Stomach (tissue), 8 donors: ENCODE measurements at regions not wholly inside any gene's neighbourhood (a gene's known extent, or its start where the extent isn't known, plus 50 kb on each side); places are given as distances from the start of the nearest gene placed in this dataset.
"Not testable (repeated sequence)": the region's sequence is repeated elsewhere in the genome, so short reads cannot be mapped to it uniquely, and the experiment has no call there.

Source experiments
- DNase-seq, 2 donors: peaks; one replicate each; pipeline versions ENCODE4 v3.0.0 to v3.0.0-alpha.2; 2013 to 2019
- H3K27ac ChIP-seq, 5 donors: fragments of 200-600 bp in 4 of 5; sonication (generic) in 4 of 5; one replicate each; pipeline ENCODE4 v1.5.1; 2013 to 2019; ENCODE audit warnings: mild to moderate bottlenecking in 1 of 5, moderate library complexity in 1 of 5
- H3K27me3 ChIP-seq, 3 donors: fragments of 200-600 bp; sonication (generic); one replicate each; pipeline ENCODE4 v1.5.1; 2017 to 2019; ENCODE audit warnings: mixed run types in 1 of 3
- H3K36me3 ChIP-seq, 4 donors: fragments of 200-600 bp; sonication (generic); 1 replicate in 3 of 4; 2 replicates in 1 of 4; pipeline ENCODE4 v1.5.1; 2016 to 2019
- H3K4me1 ChIP-seq, 4 donors: fragments of 200-600 bp; sonication (generic); one replicate each; pipeline ENCODE4 v1.5.1; 2016 to 2019
- H3K4me3 ChIP-seq, 4 donors: fragments of 200-600 bp; sonication (generic) in 3 of 4; one replicate each; pipeline ENCODE4 v1.5.1; 2016 to 2019; ENCODE audit warnings: mild to moderate bottlenecking in 1 of 4
- H3K9me3 ChIP-seq, 4 donors: fragments of 200-600 bp; sonication (generic); one replicate each; pipeline ENCODE4 v1.5.1; 2016 to 2019
- EP300 ChIP-seq: sonication (generic); formaldehyde crosslinking; IDR thresholded peaks from one replicate; pipeline ENCODE4 v1.6.1; 2017; ENCODE audit warnings: antibody characterized with exemption
- POLR2A ChIP-seq, 4 donors: fragments of 450-650 bp; IDR thresholded peaks; one replicate each; pipeline ENCODE4 v1.6.1; 2016; ENCODE audit warnings: antibody characterized with exemption in 4 of 4, control low read depth in 2 of 4, mild to moderate bottlenecking in 1 of 4, moderate library complexity in 1 of 4
- POLR2AphosphoS5 ChIP-seq, 3 donors: sonication (generic); formaldehyde crosslinking; IDR thresholded peaks; one replicate each; pipeline ENCODE4 v1.6.1; 2016; ENCODE audit warnings: antibody characterized with exemption in 3 of 3
- WGBS, 5 donors: extraction: QIAGEN DNeasy Blood & Tissue Kit in 3 of 5; methylation state at CpG; one replicate each; pipeline versions ENCODE4 v1.1.5 to v1.1.7; 2013 to 2018; 5-methylcytosine and 5-hydroxymethylcytosine counted together
- intact Hi-C: fragments of 100-400 bp; cut with DNase I; formaldehyde crosslinking; loops from one replicate; pipeline ENCODE4 v1.15.1; 2023; ENCODE audit warnings: low total_unique reads
- TF ChIP-seq, protein P1 (sequence below), 7 experiments: fragments of 450-650 bp in 4 of 7; fragments of 200-600 bp in 3 of 7; sonication (generic) in 3 of 7; IDR thresholded peaks; one replicate each; pipeline ENCODE4 v1.5.1; 2016 to 2019; ENCODE audit warnings: antibody characterized with exemption in 7 of 7, control low read depth in 2 of 7, mild to moderate bottlenecking in 1 of 7
- donor health status: healthy with polysubstance abuse.
- donor health status: Bipolar disorder and iron deficiency.
- donor health status: healthy.

DNA sequence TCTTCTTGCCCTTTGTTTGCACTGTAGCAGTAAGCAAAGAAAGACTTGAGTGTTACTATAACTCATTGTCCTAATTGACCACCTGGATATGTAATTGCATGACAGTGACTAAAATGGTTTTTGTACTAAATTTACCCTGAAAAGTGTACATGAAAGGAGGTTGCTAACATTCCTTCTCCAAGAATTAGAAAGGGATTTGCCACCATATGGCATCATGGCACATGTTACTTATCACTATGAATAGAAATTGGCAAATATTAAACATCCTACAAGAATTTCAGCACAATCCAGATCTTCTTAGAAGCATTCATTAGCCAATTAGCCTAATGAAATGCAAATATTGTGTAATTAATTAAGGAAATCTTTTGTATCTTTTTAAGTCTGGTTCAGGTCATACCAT is 834.2 kb downstream of the STPG2 start:
- no peak overlapping the region for H3K27ac ChIP-seq
- H3K27me3 ChIP-seq: no peaks in the 10 kb centered on the region
- H3K9me3 ChIP-seq: peaks cover 0 to 8% (median 0%) of the 10 kb centered on the region in 4 donors
- TF ChIP-seq EP300 (no peak), POLR2AphosphoS5 (IDR thresholded peaks at IDR 0.05) (no peak), POLR2A (IDR thresholded peaks at IDR 0.05) (no peak)
- TF ChIP-seq, protein P1, sequence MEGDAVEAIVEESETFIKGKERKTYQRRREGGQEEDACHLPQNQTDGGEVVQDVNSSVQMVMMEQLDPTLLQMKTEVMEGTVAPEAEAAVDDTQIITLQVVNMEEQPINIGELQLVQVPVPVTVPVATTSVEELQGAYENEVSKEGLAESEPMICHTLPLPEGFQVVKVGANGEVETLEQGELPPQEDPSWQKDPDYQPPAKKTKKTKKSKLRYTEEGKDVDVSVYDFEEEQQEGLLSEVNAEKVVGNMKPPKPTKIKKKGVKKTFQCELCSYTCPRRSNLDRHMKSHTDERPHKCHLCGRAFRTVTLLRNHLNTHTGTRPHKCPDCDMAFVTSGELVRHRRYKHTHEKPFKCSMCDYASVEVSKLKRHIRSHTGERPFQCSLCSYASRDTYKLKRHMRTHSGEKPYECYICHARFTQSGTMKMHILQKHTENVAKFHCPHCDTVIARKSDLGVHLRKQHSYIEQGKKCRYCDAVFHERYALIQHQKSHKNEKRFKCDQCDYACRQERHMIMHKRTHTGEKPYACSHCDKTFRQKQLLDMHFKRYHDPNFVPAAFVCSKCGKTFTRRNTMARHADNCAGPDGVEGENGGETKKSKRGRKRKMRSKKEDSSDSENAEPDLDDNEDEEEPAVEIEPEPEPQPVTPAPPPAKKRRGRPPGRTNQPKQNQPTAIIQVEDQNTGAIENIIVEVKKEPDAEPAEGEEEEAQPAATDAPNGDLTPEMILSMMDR (IDR thresholded peaks at IDR 0.05): no peak
- H3K4me3 ChIP-seq: no peak overlapping the region
- H3K4me1 ChIP-seq: no peaks in the 10 kb centered on the region
- intact Hi-C loops: no loop called here
- DNase-seq: no peak
- no peaks in the 10 kb centered on the region for H3K36me3 ChIP-seq

DNA sequence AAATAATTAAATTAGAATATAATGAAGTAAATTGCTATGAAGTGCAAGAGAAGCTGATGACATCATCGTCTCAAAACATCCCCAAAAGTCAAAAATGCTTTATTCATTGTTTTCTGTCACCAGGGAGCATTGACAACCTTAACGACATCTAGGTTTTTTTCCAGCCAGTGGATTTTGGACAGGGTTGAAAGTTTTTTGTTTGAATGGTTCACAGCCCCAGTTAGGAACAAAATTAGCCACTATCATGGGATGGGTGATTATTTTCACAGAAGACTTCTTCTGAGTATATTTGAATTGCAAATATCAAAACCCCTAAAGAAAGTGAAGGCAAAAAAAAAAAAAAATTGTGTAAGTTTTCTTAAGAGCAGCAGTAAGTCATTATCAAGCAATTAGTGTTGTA is 826.1 kb downstream of the STPG2 start:
- H3K4me1 ChIP-seq: no peaks in the 10 kb centered on the region
- TF ChIP-seq POLR2A (IDR thresholded peaks at IDR 0.05) (no peak), POLR2AphosphoS5 (IDR thresholded peaks at IDR 0.05) (no peak), EP300 (no peak)
- TF ChIP-seq, protein P1 (IDR thresholded peaks at IDR 0.05): no peak
- peaks cover 0 to 5% (median 0%) of the 10 kb centered on the region in 4 donors for H3K9me3 ChIP-seq
- H3K27me3 ChIP-seq: no peaks in the 10 kb centered on the region
- DNase-seq: no peak
- no peaks in the 10 kb centered on the region for H3K36me3 ChIP-seq
- intact Hi-C loops: no loop called here
- no peak overlapping the region for H3K27ac ChIP-seq
- 30 to 44% (median 38%) methylated on average over 2 of the region's 2 CpGs for WGBS, 5 donors
- H3K4me3 ChIP-seq: no peak overlapping the region

DNA sequence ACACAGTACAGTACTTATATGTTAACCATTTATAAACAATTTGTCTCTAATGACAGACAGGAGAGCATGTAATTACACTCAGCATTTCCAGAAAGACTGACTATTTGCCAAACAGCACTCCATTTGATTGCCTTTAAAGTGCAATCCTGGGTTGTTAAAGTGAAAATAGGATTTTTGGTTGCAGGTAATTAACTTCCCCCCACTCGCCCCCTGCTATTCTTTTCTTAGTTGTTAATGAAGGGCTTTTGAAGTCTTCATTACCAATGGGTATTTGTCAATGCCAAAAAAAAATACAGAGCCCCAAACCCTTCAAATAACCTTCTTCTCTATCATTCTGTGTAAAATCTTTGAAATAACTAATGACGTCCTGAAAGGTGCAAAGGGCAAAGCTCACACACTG is 825.6 kb downstream of the STPG2 start:
- Histone ChIP-seq H3K27ac (no peak overlapping the region), H3K9me3 (peaks cover 0 to under 1% (median 0%) of the 10 kb centered on the region in 4 donors), H3K4me1 (no peaks in the 10 kb centered on the region), H3K27me3 (no peaks in the 10 kb centered on the region), H3K4me3 (no peak overlapping the region), H3K36me3 (no peaks in the 10 kb centered on the region)
- no peak for DNase-seq
- 17 to 29% (median 24%) methylated on average over 2 of the region's 2 CpGs for WGBS, 5 donors
- intact Hi-C loops: no loop called here
- TF ChIP-seq POLR2A (IDR thresholded peaks at IDR 0.05) (no peak), POLR2AphosphoS5 (IDR thresholded peaks at IDR 0.05) (no peak), EP300 (no peak)
- TF ChIP-seq, protein P1 (IDR thresholded peaks at IDR 0.05): no peak

DNA sequence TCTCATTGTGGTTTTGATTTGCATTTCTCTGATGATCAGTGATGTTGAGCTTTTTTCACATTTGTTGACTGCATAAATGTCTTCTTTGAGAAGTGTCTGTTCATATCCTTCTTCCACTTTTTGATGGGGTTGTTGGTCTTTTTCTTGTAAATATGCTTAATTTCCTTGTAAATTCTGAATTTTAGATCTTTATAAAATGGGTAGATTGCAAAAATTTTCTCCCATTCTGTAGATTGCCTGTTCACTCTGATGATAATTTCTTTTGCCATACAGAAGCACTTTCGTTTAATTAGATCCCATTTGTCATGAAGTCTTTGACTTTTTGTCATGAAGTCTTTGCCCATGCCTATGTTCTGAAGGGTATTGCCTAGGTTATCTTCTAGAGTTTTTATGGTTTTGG is 817.5 kb downstream of the STPG2 start:
- H3K27me3 ChIP-seq, DNase-seq, intact Hi-C loops, H3K4me1 ChIP-seq, H3K4me3 ChIP-seq, H3K36me3 ChIP-seq, H3K27ac ChIP-seq: not testable (repeated sequence)
- 24 to 79% (median 67%) methylated on average over 1 of the region's 1 CpG for WGBS, 5 donors
- peaks cover 0 to 25% (median 19%) of the 10 kb centered on the region in 4 donors for H3K9me3 ChIP-seq

DNA sequence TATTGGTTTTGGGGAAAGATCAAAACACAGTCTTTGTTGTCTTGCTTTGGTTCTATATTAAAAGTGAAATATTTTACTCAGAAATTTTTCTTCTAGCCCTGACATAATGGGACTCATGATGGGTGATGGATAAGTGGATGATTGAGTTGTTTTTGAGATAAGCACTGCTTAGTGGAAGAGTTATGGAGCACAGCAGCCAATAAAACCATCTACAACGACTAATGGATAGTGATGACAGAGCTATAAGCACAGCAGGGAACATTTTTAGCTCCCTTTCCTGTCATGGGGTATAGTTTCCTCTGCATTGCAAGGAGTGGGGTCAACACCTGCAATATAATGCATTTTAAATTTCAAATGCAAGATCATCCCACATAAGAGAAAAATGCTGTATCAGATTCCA is 812.4 kb downstream of the STPG2 start:
- H3K36me3 ChIP-seq: no peaks in the 10 kb centered on the region
- no peaks in the 10 kb centered on the region for H3K27me3 ChIP-seq
- H3K27ac ChIP-seq: no peak overlapping the region
- WGBS, 5 donors: 11 to 36% (median 33%) methylated on average over 1 of the region's 1 CpG
- DNase-seq: no peak
- H3K4me1 ChIP-seq: no peaks in the 10 kb centered on the region
- TF ChIP-seq POLR2AphosphoS5 (IDR thresholded peaks at IDR 0.05) (no peak), EP300 (no peak)
- TF ChIP-seq, protein P1 (IDR thresholded peaks at IDR 0.05): no peak
- intact Hi-C loops: no loop called here
- H3K4me3 ChIP-seq: no peak overlapping the region
- H3K9me3 ChIP-seq: peaks cover 0 to 13% (median 10%) of the 10 kb centered on the region in 4 donors
